Body of pancreas (tissue), 4 donors: ENCODE measurements at regions not wholly inside any gene's neighbourhood (a gene's known extent, or its start where the extent isn't known, plus 50 kb on each side); places are given as distances from the start of the nearest gene placed in this dataset.

Source experiments
- CTCF ChIP-seq, 7 experiments: fragments of 450-650 bp in 4 of 7; fragments of 200-600 bp in 3 of 7; sonication (generic) in 3 of 7; IDR thresholded peaks; one replicate each; pipeline ENCODE4 v1.5.1; 2016 to 2019; ENCODE audit warnings: antibody characterized with exemption in 7 of 7
- POLR2A ChIP-seq, 3 donors: fragments of 450-650 bp; IDR thresholded peaks; one replicate each; pipeline ENCODE4 v1.6.1; 2016; ENCODE audit warnings: antibody characterized with exemption in 3 of 3, mild to moderate bottlenecking in 2 of 3

- TF ChIP-seq CTCF (IDR thresholded peaks at IDR 0.05) = no peak
- TF ChIP-seq POLR2A (IDR thresholded peaks at IDR 0.05) = no peak
These were observed 1534.6 kb downstream of the GRIK2 start for GRCh38 chr6:102928109-102928508.
